HG03520 (cell line): ENCODE measurements at regions not wholly inside any gene's neighbourhood (a gene's known extent, or its start where the extent isn't known, plus 50 kb on each side); places are given as distances from the start of the nearest gene placed in this dataset.

Experiments
- ATAC-seq: cut with Tn5 transposase; IDR thresholded peaks from one replicate; pipeline ENCODE4 v1.9.1; 2021; ENCODE audit warnings: mild to moderate bottlenecking, moderate library complexity; ENCODE audit not compliant: unreplicated experiment

GRCh38 chr5:68738236-68738635 lies 355.6 kb upstream of the SLC30A5 start:
- ATAC-seq, result no peak

GRCh38 chr5:68738841-68739240 lies 355.0 kb upstream of the SLC30A5 start:
- no peak for ATAC-seq

- ATAC-seq, result peak; percentile 75
Observed at GRCh38 chr5:68739752-68740151, 354.1 kb upstream of the SLC30A5 start.

GRCh38 chr5:68740226-68740910 lies 353.4 kb upstream of the SLC30A5 start:
- peak; percentile 57 for ATAC-seq

GRCh38 chr5:68744206-68744605 lies 349.6 kb upstream of the SLC30A5 start:
- no peak for ATAC-seq

- no peak for ATAC-seq
Observed at GRCh38 chr5:68745448-68745847, 348.4 kb upstream of the SLC30A5 start.

- no peak for ATAC-seq
Observed at GRCh38 chr5:68746220-68746619, 347.6 kb upstream of the SLC30A5 start.

GRCh38 chr5:68746643-68747420 lies 347.0 kb upstream of the SLC30A5 start:
- no peak for ATAC-seq

- no peak for ATAC-seq
Observed at GRCh38 chr5:68747521-68747920, 346.3 kb upstream of the SLC30A5 start.

- ATAC-seq, result no peak
Observed at GRCh38 chr5:68748101-68748500, 345.7 kb upstream of the SLC30A5 start.

GRCh38 chr5:68749077-68749476 lies 344.7 kb upstream of the SLC30A5 start:
- ATAC-seq, result no peak

GRCh38 chr5:68749631-68750030 lies 344.2 kb upstream of the SLC30A5 start:
- no peak for ATAC-seq

GRCh38 chr5:68751661-68752060 lies 342.2 kb upstream of the SLC30A5 start:
- ATAC-seq, result no peak

GRCh38 chr5:68754536-68754935 lies 339.3 kb upstream of the SLC30A5 start:
- no peak for ATAC-seq

GRCh38 chr5:68755293-68755692 lies 338.5 kb upstream of the SLC30A5 start:
- no peak for ATAC-seq

GRCh38 chr5:68757006-68757405 lies 336.8 kb upstream of the SLC30A5 start:
- ATAC-seq, result no peak

GRCh38 chr5:68757626-68758212 lies 336.1 kb upstream of the SLC30A5 start:
- ATAC-seq, result no peak

GRCh38 chr5:68759593-68759992 lies 334.2 kb upstream of the SLC30A5 start:
- ATAC-seq, result no peak

GRCh38 chr5:68762201-68762600 lies 331.6 kb upstream of the SLC30A5 start:
- ATAC-seq, result no peak

GRCh38 chr5:68766952-68767464 lies 326.8 kb upstream of the SLC30A5 start:
- no peak for ATAC-seq

- no peak for ATAC-seq
Observed at GRCh38 chr5:68770551-68770950, 323.3 kb upstream of the SLC30A5 start.

- no peak for ATAC-seq
Observed at GRCh38 chr5:68771221-68771620, 322.6 kb upstream of the SLC30A5 start.
